GM23338 (cell line): ENCODE measurements at regions not wholly inside any gene's neighbourhood (a gene's known extent, or its start where the extent isn't known, plus 50 kb on each side); places are given as distances from the start of the nearest gene placed in this dataset.

Experiments
- ATAC-seq: fragments of 200-7000 bp; cut with Tn5 transposase; 3 replicates; pipeline ENCODE4 v1.9.1; 2020
- DNase-seq: peaks from one replicate; pipeline ENCODE4 v3.0.0-alpha.2; 2015; ENCODE audit warnings: low spot score
- H2AFZ ChIP-seq: fragments of 200-600 bp; sonication (generic); 2 replicates; pipeline ENCODE4 v1.8.0; 2016; ENCODE audit warnings: antibody characterized with exemption, mild to moderate bottlenecking, moderate library complexity
- H3F3A ChIP-seq: fragments of 200-600 bp; sonication (generic); replicated peaks from 2 replicates; pipeline ENCODE4 v1.8.0; 2017; ENCODE audit warnings: antibody characterized with exemption, mixed run types, low read depth
- H3K27ac ChIP-seq: fragments of 200-600 bp; sonication (generic); 2 replicates; pipeline ENCODE4 v1.6.1; 2016; ENCODE audit warnings: low read depth
- H3K27me3 ChIP-seq: fragments of 200-600 bp; sonication (generic); 2 replicates; pipeline ENCODE4 v1.8.0; 2016; ENCODE audit warnings: mild to moderate bottlenecking, mixed run types, moderate library complexity; ENCODE audit not compliant: insufficient read depth
- H3K36me3 ChIP-seq: fragments of 200-600 bp; sonication (generic); 2 replicates; pipeline ENCODE4 v1.8.0; 2016; ENCODE audit warnings: mild to moderate bottlenecking; ENCODE audit not compliant: insufficient read depth
- H3K4me1 ChIP-seq: fragments of 200-600 bp; sonication (generic); 2 replicates; pipeline ENCODE4 v1.8.0; 2016; ENCODE audit warnings: mild to moderate bottlenecking, moderate library complexity; ENCODE audit not compliant: insufficient read depth
- H3K4me2 ChIP-seq: fragments of 200-600 bp; sonication (generic); 2 replicates; pipeline ENCODE4 v1.7.1; 2017; ENCODE audit warnings: mixed run types
- H3K4me3 ChIP-seq: fragments of 200-600 bp; sonication (generic); 2 replicates; pipeline ENCODE4 v1.6.1; 2016; ENCODE audit warnings: mixed run types
- H3K79me2 ChIP-seq: fragments of 200-600 bp; sonication (generic); replicated peaks from 2 replicates; pipeline ENCODE4 v1.8.0; 2017; ENCODE audit warnings: mild to moderate bottlenecking; ENCODE audit not compliant: insufficient read depth
- H3K9me2 ChIP-seq: fragments of 200-600 bp; sonication (generic); 2 replicates; pipeline ENCODE4 v1.8.0; 2017; ENCODE audit not compliant: insufficient read depth
- H4K20me1 ChIP-seq: fragments of 200-600 bp; sonication (generic); replicated peaks from 2 replicates; pipeline ENCODE4 v1.8.0; 2017; ENCODE audit warnings: mild to moderate bottlenecking; ENCODE audit not compliant: insufficient read depth
- H3K27ac Mint-ChIP-seq: 2 replicates; pipeline ENCODE4 v1.8.0; 2020; ENCODE audit warnings: inconsistent platforms, mild to moderate bottlenecking, moderate library complexity, mixed read lengths
- H3K27me3 Mint-ChIP-seq: 3 replicates; pipeline ENCODE4 v1.8.0; 2022; ENCODE audit warnings: low read depth, mild to moderate bottlenecking, moderate library complexity, mixed read lengths, inconsistent platforms; ENCODE audit not compliant: insufficient read depth, poor library complexity
- H3K36me3 Mint-ChIP-seq: 3 replicates; pipeline ENCODE4 v1.8.0; 2021; ENCODE audit warnings: low read depth, mild to moderate bottlenecking, inconsistent platforms, moderate library complexity, mixed read lengths
- H3K4me1 Mint-ChIP-seq: 3 replicates; pipeline ENCODE4 v1.8.0; 2020; ENCODE audit warnings: mild to moderate bottlenecking, inconsistent platforms, mixed read lengths
- H3K4me3 Mint-ChIP-seq: 3 replicates; pipeline ENCODE4 v1.8.0; 2021; ENCODE audit warnings: moderate library complexity, mild to moderate bottlenecking, inconsistent platforms, mixed read lengths
- H3K9me3 Mint-ChIP-seq: 3 replicates; pipeline ENCODE4 v1.8.0; 2020; ENCODE audit warnings: moderate library complexity, mild to moderate bottlenecking, inconsistent platforms, mixed read lengths
- CREB1 ChIP-seq: fragments of 250-450 bp; sonication (Bioruptor Pico); IDR thresholded peaks from 2 replicates; pipeline ENCODE4 v1.5.0; 2020; ENCODE audit warnings: low read depth, mild to moderate bottlenecking, moderate library complexity
- CTCF ChIP-seq, 2 experiments: fragments of 200-600 bp in 1 of 2; sonication (generic) in 1 of 2; conservative IDR thresholded peaks; 2 replicates each; pipeline versions ENCODE4 v1.5.1 to v1.6.1; 2016 to 2017; ENCODE audit warnings: antibody characterized with exemption in 2 of 2, low read depth in 2 of 2, mild to moderate bottlenecking in 2 of 2, moderate library complexity in 1 of 2
- ETS1 ChIP-seq: IDR thresholded peaks from 2 replicates; pipeline ENCODE4 v1.6.1; 2016; ENCODE audit warnings: antibody characterized with exemption
- POLR2AphosphoS5 ChIP-seq: IDR thresholded peaks from 2 replicates; pipeline ENCODE4 v1.6.1; 2016; ENCODE audit warnings: antibody characterized with exemption, low read depth
- REST ChIP-seq: IDR thresholded peaks from one replicate; pipeline ENCODE4 v1.6.1; 2018; ENCODE audit warnings: antibody characterized with exemption; ENCODE audit not compliant: unreplicated experiment
- STAT1 ChIP-seq: IDR thresholded peaks from one replicate; pipeline ENCODE4 v1.6.1; 2016; ENCODE audit warnings: antibody characterized with exemption; ENCODE audit not compliant: unreplicated experiment
- ZNF114 ChIP-seq: fragments of 250-450 bp; sonication (Bioruptor Pico); IDR thresholded peaks from 2 replicates; pipeline ENCODE4 v1.5.0; 2020; ENCODE audit warnings: mild to moderate bottlenecking, moderate library complexity

GRCh38 chr4:136056748-136057147, 1475.5 kb downstream of the PCDH18 start (continued):
- TF ChIP-seq REST = no peak
- TF ChIP-seq ETS1 = no peak
- TF ChIP-seq POLR2AphosphoS5 = no peak

- Histone ChIP-seq H3K36me3 (no peaks in the 10 kb centered on the region), H3K4me1 (no peaks in the 10 kb centered on the region), H3K4me2 (no peak overlapping the region), H3K4me3 (no peak overlapping the region), H3K27me3 (no peaks in the 10 kb centered on the region), H3K9me2 (no peaks in the 10 kb centered on the region), H2AFZ (no peak overlapping the region), H4K20me1 (no peaks in the 10 kb centered on the region), H3F3A (no peaks in the 10 kb centered on the region), H3K79me2 (no peaks in the 10 kb centered on the region), H3K27ac (no peak overlapping the region)
- no peak for DNase-seq
- Mint-ChIP-seq H3K36me3 (no peaks in the 10 kb centered on the region), H3K9me3 (no peaks in the 10 kb centered on the region), H3K27me3 (no peaks in the 10 kb centered on the region), H3K27ac (no peak overlapping the region), H3K4me1 (no peaks in the 10 kb centered on the region), H3K4me3 (no peak overlapping the region)
- ATAC-seq = no peak
- TF ChIP-seq CREB1 (no peak), STAT1 (no peak), ZNF114 (CRISPR knock-in tag) (no peak)
Measured at GRCh38 chr4:136055360-136055759, 1476.9 kb downstream of the PCDH18 start.

- peaks cover 4% of the 10 kb centered on the region for H3K4me1 Mint-ChIP-seq
- no peaks in the 10 kb centered on the region for H3K27me3 Mint-ChIP-seq
- Histone ChIP-seq H3K27ac (no peak overlapping the region), H3K9me2 (no peaks in the 10 kb centered on the region), H4K20me1 (no peaks in the 10 kb centered on the region), H3K27me3 (no peaks in the 10 kb centered on the region), H3K4me1 (no peaks in the 10 kb centered on the region), H3K36me3 (no peaks in the 10 kb centered on the region), H3K79me2 (no peaks in the 10 kb centered on the region), H3K4me2 (no peak overlapping the region), H3F3A (no peaks in the 10 kb centered on the region), H3K4me3 (no peak overlapping the region), H2AFZ (no peak overlapping the region)
- no peak overlapping the region for H3K4me3 Mint-ChIP-seq
- H3K36me3 Mint-ChIP-seq = no peaks in the 10 kb centered on the region; the same call in 1 of the 3 replicates
- no peak for ATAC-seq
- no peak overlapping the region for H3K27ac Mint-ChIP-seq
- no peak for DNase-seq
- H3K9me3 Mint-ChIP-seq = no peaks in the 10 kb centered on the region; the same call in 2 of the 3 replicates
- TF ChIP-seq ZNF114 (CRISPR knock-in tag) = no peak
- TF ChIP-seq CTCF (conservative IDR thresholded peaks at IDR 0.05; ENCODE audit: low read depth in 2 of 2) = no peak
- no peak for TF ChIP-seq CREB1
- no peak for TF ChIP-seq REST
- no peak for TF ChIP-seq ETS1
Measured at GRCh38 chr4:136036744-136037143, 1495.5 kb downstream of the PCDH18 start.
